Left ventricle myocardium superior (tissue), 1 donor: ENCODE measurements at regions not wholly inside any gene's neighbourhood (a gene's known extent, or its start where the extent isn't known, plus 50 kb on each side); places are given as distances from the start of the nearest gene placed in this dataset.
"Not testable (repeated sequence)": the region's sequence is repeated elsewhere in the genome, so short reads cannot be mapped to it uniquely, and the experiment has no call there.

Experiments
- ATAC-seq: fragments of 200-7000 bp; cut with Tn5 transposase; one replicate; pipeline ENCODE4 v1.9.1; 2020; ENCODE audit warnings: mild to moderate bottlenecking, moderate library complexity
- DNase-seq: peaks from one replicate; pipeline ENCODE4 v3.0.0-alpha.2; 2020
- intact Hi-C: fragments of 100-400 bp; cut with micrococcal nuclease; formaldehyde crosslinking; loops from one replicate; pipeline ENCODE4 v1.11.0; 2022
- donor health status: DM: no; HTN: yes; CAD: no; lungs with severe emphysema.

DNA sequence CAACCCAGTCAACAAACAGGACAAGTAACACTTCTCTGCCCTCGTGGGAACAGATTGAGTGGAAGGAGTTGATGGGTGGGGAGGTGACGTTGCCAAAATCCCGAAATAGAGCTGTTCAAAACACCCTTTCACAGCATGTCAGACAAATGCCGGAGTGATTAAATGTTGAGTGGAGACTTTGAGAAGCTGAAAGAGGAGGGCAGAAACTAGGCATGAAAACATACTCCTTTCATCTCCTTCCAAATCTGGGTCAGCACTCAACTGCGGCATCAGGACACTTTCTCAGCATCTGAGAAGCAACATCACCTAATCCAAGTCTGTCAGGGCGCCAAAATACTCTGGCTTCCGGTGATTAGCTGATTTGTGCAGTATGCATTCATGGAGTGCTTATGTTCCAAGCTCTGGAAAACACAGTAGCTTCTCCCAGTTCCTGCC, 51.5 kb upstream of the MRI1 start:
- peak; percentile 97 for ATAC-seq
- intact Hi-C loops: no loop called here
- no peak for DNase-seq

DNA sequence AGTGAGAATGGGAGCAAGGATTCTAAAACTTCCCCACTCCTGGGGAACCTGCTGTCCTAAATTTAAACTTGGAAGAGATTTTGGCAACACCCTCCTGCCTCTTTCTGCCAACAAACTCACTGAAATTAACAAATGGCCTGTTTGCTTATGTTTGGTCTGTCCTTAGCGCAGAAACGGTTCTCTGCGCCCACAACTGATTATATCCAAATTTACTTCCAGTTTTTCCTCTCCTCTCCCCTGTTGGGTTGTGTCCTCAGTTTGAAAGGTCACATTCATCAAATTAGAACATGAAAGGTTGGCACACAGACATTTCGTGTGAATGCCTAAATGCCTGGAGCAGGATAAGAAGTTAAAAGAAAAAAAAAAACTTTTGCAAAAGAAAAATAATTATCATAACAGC, 56.4 kb upstream of the MRI1 start:
- DNase-seq (no peak), ATAC-seq (peak; percentile 60)
- intact Hi-C loops: no loop called here

DNA sequence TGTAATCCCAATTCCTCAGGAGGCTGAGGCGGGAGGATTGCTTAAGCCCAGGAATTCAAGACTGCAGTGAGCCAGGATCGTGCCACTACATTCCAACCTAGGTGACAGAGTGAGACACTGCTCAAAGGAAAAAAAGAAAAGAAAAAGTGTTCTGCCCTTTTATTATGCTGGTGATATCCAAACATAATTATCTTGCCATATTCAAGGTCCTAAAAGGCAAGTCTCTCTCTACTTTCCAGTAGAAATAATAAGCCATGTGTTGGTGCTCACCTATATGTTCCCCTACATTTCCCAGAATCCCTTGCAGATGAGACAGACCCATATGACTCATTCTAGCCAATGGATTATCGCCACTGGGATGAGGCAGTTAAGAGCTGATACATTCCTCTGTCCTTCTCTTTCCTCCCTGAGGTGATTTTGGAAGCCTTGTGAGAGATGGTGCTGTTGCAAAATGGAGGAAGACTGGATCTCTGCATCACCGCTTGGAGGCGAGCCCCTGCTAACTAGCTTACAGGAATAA, 58.3 kb upstream of the MRI1 start:
- intact Hi-C loops: no loop called here
- ATAC-seq: no peak

DNA sequence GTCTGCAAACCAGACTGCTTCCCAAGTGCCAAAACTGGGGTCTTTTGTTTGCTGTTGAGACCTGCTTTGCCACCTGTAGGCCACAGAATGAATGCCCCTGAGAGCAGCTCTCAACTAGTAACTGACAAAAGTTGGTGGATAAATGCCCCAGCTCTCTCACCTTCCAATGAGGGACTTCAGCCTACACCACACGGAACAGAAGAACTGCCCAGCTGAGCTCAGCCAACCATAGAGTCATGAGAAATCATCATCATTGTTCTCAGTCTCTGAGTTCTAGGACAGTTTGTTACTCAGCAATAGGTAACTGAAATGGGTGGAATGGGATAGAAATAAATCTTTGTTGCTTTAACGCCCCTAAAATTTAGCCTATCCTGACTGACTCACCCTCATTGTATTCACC, 59.1 kb upstream of the MRI1 start:
- DNase-seq: no peak
- no peak for ATAC-seq
- intact Hi-C loops: no loop called here

More for the DNA sequence above, 58.3 kb upstream of the MRI1 start:
- DNase-seq: no peak

DNA sequence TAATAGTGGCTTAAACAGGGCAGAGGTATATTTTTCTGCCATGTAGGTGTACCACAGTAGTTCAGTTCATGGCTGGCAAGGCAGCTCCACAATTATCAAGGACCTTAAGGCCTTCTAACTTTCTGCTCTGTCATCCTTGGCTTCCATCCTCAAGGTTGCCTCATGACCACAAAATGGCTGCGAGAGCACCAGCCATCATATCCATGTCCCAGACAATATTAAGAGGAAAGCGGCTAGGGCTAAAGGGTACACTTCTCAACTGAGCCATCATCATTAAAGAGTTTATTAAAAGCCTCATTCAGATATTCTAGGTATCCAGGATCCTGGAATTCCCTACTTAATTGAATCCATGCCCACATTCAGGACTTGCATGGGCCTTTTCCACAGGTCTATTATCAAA, 62.7 kb upstream of the MRI1 start:
- intact Hi-C loops: no loop called here
- no peak for DNase-seq
- no peak for ATAC-seq

DNA sequence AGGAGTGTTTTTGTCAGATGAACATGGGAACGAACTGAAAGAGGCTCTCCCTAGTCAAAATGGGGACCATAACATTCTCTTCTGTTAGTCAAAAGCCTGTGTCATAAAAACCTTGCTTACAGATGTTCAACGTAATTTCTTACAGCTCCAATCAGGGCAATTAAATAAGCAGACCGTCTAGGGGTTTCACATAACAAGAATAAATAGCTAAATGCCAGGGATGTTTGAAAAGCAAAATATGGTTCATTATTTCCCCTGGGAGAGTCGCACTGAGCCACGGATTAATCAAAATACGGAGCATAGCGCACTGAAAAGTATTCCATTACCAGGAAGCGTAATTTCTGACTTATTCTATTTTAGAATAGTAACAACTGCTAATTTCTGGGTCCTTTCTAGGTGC, 63.7 kb upstream of the MRI1 start:
- DNase-seq: no peak
- ATAC-seq: no peak
- intact Hi-C loops: no loop called here

DNA sequence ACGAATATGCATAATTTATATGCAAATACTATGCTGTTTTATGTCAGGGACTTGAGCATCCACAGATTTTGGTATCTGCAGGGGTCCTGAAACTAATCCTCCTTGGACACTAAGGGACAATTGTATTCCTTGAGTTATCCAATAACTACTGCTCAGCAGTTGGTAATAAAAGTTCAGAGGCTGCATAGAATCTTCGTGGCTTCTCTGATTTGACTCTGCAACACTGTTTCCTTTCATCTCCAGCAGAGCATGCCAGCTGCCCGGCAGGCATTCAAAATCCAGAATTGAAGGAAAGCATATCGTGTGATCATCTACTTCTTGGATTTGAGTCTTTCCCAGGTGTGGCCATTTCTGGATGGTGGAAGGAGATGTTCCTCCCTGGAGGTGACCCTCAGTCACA, 64.5 kb upstream of the MRI1 start:
- ATAC-seq: no peak
- DNase-seq: no peak
- intact Hi-C loops: no loop called here

DNA sequence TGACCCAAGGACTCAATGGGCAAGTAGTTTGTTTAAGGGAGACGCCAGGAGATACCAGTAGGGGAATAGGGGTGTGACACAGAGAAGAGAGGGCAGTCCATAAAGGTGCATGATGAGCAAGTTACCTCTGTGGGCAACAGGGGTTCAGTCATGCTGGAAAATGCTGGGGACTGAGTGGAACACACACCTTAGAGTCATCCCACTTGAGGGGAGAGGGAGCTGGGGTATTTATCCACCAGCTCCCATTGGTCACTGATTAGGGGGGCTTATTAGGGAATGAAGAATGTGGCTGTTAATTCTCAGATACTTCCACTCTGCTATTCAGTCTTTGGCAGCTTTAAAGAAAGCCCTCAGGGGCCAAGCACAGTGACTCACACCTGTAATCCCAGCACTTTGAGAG, 67.5 kb upstream of the MRI1 start:
- intact Hi-C loops: no loop called here
- no peak for ATAC-seq
- DNase-seq: no peak

DNA sequence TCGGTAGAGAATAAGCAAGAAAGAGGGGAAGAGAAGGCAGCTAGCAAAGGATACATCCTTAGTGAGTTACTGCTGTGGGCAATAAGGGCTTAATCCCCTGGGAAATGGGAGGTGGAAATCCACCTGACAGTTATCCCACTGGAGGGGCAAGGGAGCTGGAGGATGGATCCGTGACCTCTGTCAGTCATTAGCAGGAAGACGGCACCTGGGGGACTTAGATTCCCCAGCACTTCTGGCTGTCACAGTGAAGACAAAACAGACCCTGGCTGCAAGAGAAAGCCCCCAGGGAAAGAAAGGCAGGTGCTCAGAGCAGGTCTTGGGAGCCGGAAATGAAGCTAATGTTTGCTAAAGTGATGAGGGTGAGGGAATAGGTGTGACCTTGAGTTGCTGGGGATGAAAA, 70.4 kb upstream of the MRI1 start:
- ATAC-seq: no peak
- DNase-seq: no peak
- intact Hi-C loops: no loop called here

DNA sequence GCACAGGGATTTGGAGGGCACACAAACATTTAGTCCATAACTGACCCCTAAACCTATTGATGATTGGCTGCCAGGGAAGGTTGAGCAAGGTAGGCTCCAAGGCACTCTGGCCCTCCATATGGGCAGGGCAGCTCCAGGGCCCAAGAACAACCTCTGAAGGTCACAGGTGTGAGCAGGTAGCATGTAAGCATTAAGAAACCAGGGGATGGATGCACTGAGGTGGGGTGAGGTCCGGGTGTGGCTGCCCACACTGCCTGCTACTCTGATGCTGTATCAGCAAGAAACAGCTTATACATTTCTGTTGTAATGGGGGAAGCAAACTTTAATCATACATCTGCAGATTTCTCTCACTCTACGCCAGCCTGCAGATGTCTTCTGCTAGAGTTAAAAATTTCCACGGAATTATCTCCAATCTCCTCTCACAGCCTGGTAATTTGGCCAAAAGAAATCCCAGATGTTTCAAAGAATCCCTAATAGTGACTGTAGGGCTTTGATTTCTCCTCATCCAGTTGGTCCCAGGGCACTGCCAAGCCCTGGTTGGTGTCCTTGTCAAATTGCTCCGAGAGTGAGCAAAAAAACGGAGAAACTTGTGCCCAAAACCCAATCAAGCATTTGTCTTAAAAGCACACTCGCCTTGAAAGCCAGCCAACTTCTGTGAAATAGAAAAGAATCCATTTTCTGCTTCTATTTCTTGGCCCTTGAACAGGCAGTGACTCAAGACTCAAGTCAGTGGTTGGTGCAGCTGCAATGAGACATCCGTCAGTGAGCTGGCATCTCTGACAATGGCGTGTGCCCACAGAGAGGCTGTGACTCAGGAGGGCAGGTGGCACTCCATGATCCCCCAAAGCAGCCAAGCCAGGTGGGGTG, 72.5 kb upstream of the MRI1 start:
- intact Hi-C loops: no loop called here

DNA sequence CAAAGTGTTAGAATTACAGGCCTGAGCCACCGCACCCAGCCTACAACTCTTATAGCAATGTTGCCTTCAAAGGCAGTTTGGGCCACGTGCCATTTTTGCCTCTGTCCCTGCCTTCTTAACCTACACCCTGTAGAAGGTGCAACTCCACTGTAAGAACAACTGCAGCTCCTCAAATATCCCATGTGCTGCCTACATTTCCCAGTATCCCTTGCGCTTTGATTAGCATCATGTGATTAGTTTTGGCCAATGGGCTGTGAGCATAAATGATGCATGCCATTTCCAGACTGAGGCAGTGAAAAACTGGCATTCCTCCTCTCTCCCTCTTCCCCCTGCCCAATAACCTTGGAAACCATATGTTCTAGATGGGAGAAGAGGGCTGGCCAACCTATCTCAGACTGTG, 75.2 kb upstream of the MRI1 start:
- no peak for DNase-seq
- no peak for ATAC-seq
- intact Hi-C loops: no loop called here

More for the DNA sequence above, 72.5 kb upstream of the MRI1 start:
- ATAC-seq (no peak), DNase-seq (no peak)

DNA sequence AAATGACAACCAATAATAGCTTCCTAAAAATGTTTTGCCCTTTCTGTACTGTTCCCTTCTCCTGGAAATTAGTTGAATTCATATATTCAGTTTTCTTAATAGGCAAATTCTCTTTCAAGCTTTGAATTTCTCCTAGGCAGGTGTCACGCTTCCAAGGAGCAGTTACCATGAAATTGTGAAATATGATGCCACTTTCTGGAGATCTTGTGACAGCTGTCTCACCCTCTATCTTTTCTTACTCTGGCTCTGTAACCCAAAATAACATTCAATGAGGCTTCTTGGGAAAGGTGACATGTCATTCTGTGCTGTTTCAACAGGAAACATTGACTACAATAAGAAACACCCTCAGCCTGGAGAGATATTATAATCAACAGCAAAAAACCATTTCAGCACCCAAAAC, 80.3 kb upstream of the MRI1 start:
- intact Hi-C loops: no loop called here
- ATAC-seq: no peak
- DNase-seq: no peak

DNA sequence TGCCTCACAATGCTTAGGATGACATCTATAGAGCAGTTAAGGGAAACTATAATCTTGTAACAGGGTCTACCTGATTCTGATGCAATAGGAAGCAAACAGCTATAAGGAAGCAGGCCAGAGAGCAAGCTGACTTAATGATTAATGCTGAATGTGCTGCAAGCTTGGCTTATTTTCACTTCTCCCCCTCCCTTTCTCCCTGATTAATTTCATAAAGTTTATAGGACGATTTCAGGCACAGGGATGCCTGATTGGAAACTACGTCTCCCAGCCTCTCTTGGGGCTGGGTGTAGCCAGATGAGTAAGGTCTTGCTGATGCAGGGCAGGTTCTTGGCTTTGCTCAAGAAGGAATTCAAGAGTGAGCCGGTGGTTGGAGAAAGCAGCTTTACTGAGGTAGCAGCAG, 82.8 kb upstream of the MRI1 start:
- ATAC-seq: no peak
- intact Hi-C loops: no loop called here

DNA sequence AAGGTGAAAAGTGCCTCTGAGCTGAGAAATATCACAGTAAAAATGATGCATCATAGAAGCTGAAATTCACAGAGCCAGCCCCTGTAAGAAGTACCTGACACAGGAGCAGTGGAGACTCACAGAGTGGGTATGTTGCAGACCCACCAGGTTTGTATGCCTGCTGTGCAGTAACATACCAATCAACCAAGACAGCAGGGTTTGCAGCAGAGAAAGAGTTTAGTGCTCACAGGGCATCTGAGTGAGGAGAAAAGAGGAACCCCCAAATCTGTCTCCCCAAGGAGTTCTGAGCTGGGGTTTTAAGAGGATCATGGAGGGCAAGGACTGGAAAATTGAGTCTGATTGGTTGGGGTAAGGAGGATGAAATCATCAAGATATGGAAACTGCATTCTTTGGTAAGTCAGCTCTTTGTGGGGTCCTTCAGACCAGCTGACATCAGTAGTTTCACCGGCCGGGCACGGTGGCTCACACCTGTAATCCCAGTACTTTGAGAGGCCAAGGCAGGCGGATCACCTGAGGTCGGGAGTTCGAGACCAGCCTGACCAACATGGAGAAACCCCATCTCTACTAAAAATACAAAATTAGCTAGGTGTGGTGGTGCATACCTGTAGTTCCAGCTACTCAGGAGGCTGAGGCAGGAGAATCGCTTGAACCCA, 83.5 kb upstream of the MRI1 start:
- ATAC-seq, intact Hi-C loops, DNase-seq: not testable (repeated sequence)

More for the DNA sequence above, 82.8 kb upstream of the MRI1 start:
- no peak for DNase-seq

DNA sequence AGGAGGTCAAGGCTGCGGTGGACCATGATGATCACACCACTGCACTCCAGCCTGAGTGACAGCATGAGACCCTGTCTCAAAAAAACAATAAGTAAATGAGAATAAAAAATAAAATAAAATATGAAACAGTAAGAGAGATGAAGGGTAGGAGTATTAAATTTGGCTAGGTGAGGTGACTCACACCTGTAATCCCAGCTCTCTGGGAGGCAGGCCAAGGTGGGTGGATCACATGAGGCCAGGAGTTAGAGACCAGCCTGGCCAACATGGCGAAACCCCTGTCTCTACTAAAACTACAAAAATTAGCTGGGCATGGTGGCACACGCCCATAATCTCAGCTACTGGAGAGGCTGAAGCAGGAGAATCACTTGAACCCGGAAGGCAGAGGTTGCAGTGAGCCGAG, 87.4 kb upstream of the MRI1 start:
- intact Hi-C loops, DNase-seq, ATAC-seq: not testable (repeated sequence)

DNA sequence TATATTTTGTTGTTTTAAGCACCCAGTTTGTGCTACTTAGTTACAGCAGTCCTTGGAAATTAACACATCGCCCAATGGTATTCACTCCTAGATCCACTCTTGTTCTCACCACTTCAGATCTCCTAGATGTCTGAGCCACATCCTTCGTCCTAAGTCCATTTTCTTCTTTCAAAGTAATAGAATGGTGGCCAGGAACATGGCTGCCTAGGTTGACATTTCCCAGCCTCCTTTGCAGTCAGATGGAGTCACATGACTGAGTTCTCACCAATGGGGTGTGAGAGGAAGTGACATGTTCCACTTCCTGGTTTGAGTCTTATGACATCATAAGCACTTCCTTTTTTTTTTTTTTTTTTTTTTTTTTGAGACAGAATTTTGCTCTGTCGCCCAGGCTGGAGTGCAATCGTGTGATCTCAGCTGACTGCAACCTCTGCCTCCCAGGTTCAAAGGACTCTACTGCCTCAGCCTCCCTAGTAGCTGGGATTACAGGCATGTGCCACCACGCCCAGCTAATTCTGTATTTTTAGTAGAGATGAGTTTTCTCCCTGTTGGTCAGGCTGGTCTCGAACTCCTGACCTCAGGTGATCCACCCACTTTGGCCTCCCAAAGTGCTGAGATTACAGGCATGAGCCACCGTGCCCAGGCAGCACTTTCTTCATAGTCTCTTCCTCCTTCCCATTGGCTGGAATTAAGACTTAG, 91.7 kb upstream of the MRI1 start:
- DNase-seq, ATAC-seq, intact Hi-C loops: not testable (repeated sequence)

DNA sequence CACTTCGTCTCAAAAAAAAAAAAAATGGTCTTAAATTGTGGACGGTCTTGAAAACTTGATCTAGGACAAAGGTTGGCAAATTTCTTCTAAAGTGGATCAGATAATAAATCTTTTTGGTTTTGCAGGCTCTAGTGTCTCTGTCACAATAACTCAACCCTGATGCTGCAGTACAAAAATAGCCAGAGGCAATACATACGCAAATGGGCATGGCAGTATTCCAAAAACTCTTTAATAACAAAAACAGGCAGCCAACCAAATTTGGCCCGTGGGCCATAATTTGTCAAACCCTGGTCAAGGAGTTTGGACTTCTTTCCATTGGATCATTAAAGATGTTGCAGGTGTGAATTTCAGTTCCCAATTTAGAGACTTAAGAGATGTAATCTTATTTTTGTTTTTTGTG, 93.5 kb upstream of the MRI1 start:
- peak; percentile 43 for ATAC-seq
- intact Hi-C loops: no loop called here

DNA sequence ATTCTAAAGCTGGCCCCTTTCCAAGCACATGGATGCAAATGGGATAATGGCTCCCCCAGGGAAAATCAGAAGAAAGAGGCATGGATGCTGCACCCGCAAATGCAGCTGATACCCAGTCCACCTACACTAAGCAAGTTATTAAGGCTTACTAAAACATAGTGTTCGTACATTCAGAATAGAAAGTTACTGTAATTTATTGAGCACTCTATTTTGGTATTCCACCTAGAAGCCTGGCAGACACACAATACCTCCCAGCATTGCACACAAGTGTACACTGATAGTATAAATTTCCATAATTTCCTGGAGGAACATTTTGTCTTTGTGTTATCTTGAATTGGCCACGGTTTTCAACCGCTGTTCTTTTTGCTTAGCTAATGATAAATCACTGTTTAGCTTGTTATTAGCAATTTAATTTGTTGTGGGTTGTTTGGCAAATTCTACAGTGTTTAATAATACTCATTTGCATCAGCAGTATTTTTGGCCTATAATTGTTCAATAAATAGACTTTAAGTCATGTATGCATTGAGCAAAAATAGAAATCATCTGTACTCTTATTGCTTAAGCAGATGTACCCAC, 94.5 kb upstream of the MRI1 start:
- no peak for DNase-seq
- peak; percentile 78 for ATAC-seq
- intact Hi-C loops: no loop called here

More for the DNA sequence above, 93.5 kb upstream of the MRI1 start:
- no peak for DNase-seq

DNA sequence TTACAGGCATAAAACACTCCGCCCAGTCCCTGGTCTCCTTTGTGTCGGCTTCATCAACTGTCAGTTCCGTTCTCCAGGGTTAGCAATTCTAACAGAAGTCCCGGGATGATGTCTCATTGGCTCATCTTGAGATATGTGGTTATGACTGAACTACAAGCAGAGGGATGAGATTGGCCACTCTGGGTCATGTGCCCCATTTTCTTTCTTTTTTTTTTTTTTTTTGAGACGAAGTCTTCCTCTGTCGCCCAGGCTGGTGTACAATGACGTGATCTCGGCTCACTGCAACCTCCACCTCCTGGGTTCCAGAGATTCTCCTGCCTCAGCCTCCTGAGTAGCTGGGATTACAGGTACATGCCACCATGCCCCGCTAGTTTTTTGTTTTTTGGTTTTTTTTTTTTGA, 95.4 kb upstream of the MRI1 start:
- DNase-seq (no peak), ATAC-seq (no peak)
- intact Hi-C loops: no loop called here

DNA sequence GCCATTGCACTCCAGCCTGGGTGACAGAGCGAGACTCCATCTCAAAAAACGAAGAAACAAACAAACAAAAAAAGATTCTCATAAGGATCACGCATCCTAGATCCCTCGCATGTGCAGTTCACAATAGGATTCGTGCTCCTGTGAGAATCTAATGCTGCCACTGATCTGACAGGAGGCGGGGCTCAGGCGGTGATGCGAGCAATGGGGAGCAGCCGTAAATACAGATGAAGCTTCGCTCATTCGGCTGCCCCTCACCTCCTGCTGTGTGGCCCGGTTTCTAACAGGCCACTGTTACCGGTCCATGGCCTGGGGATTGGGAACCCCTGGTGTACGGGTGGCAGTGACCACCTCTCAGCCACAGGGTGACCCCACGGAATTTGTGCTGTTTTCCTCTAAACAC, 98.2 kb upstream of the MRI1 start:
- no peak for ATAC-seq
- intact Hi-C loops: no loop called here
- no peak for DNase-seq
